ENCODE measurements at regions not wholly inside any gene's neighbourhood (a gene's known extent, or its start where the extent isn't known, plus 50 kb on each side); places are given as distances from the start of the nearest gene placed in this dataset.

GRCh38 chr1:209413062-209413461 lies 170.5 kb upstream of the CAMK1G start:
- no peak overlapping the region for H3K4me2 ChIP-seq
- peaks cover 33% of the 10 kb centered on the region for H3K9me2 ChIP-seq (ENCODE audit: insufficient read depth)
- peaks cover 9% of the 10 kb centered on the region for H3K4me1 ChIP-seq (ENCODE audit: insufficient read depth)
- Mint-ChIP-seq H3K4me1 (peaks cover 26% of the 10 kb centered on the region), H3K9me3 (no peaks in the 10 kb centered on the region), H3K27ac (no peak overlapping the region), H3K36me3 (ENCODE audit: low read depth) (no peaks in the 10 kb centered on the region; the same call in 2 of the 3 replicates), H3K4me3 (no peak overlapping the region), H3K27me3 (ENCODE audit: insufficient read depth, low read depth, poor library complexity) (peaks cover 31% of the 10 kb centered on the region)
- H3K4me3 ChIP-seq: no peak overlapping the region
- H3K27me3 ChIP-seq (ENCODE audit: insufficient read depth): no peaks in the 10 kb centered on the region; the same call in 1 of the 2 replicates
- no peak for TF ChIP-seq JUNB (IDR thresholded peaks at IDR 0.05; ENCODE audit: unreplicated experiment)
- no peak for TF ChIP-seq POLR2AphosphoS5 (IDR thresholded peaks at IDR 0.05; ENCODE audit: low read depth)
- no peak for TF ChIP-seq CREB1 (CRISPR knock-in tag; IDR thresholded peaks at IDR 0.05; ENCODE audit: low read depth)
- no peak for TF ChIP-seq EZH2 (IDR thresholded peaks at IDR 0.05; ENCODE audit: low read depth, unreplicated experiment)
- TF ChIP-seq, protein P1, sequence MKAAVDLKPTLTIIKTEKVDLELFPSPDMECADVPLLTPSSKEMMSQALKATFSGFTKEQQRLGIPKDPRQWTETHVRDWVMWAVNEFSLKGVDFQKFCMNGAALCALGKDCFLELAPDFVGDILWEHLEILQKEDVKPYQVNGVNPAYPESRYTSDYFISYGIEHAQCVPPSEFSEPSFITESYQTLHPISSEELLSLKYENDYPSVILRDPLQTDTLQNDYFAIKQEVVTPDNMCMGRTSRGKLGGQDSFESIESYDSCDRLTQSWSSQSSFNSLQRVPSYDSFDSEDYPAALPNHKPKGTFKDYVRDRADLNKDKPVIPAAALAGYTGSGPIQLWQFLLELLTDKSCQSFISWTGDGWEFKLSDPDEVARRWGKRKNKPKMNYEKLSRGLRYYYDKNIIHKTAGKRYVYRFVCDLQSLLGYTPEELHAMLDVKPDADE (IDR thresholded peaks at IDR 0.05): no peak
- TF ChIP-seq EZH2phosphoT487 (IDR thresholded peaks at IDR 0.05; ENCODE audit: unreplicated experiment): no peak
- no peak for TF ChIP-seq STAT1 (IDR thresholded peaks at IDR 0.05; ENCODE audit: unreplicated experiment)
- TF ChIP-seq ZNF114 (CRISPR knock-in tag; IDR thresholded peaks at IDR 0.05): no peak
- TF ChIP-seq, protein P2, sequence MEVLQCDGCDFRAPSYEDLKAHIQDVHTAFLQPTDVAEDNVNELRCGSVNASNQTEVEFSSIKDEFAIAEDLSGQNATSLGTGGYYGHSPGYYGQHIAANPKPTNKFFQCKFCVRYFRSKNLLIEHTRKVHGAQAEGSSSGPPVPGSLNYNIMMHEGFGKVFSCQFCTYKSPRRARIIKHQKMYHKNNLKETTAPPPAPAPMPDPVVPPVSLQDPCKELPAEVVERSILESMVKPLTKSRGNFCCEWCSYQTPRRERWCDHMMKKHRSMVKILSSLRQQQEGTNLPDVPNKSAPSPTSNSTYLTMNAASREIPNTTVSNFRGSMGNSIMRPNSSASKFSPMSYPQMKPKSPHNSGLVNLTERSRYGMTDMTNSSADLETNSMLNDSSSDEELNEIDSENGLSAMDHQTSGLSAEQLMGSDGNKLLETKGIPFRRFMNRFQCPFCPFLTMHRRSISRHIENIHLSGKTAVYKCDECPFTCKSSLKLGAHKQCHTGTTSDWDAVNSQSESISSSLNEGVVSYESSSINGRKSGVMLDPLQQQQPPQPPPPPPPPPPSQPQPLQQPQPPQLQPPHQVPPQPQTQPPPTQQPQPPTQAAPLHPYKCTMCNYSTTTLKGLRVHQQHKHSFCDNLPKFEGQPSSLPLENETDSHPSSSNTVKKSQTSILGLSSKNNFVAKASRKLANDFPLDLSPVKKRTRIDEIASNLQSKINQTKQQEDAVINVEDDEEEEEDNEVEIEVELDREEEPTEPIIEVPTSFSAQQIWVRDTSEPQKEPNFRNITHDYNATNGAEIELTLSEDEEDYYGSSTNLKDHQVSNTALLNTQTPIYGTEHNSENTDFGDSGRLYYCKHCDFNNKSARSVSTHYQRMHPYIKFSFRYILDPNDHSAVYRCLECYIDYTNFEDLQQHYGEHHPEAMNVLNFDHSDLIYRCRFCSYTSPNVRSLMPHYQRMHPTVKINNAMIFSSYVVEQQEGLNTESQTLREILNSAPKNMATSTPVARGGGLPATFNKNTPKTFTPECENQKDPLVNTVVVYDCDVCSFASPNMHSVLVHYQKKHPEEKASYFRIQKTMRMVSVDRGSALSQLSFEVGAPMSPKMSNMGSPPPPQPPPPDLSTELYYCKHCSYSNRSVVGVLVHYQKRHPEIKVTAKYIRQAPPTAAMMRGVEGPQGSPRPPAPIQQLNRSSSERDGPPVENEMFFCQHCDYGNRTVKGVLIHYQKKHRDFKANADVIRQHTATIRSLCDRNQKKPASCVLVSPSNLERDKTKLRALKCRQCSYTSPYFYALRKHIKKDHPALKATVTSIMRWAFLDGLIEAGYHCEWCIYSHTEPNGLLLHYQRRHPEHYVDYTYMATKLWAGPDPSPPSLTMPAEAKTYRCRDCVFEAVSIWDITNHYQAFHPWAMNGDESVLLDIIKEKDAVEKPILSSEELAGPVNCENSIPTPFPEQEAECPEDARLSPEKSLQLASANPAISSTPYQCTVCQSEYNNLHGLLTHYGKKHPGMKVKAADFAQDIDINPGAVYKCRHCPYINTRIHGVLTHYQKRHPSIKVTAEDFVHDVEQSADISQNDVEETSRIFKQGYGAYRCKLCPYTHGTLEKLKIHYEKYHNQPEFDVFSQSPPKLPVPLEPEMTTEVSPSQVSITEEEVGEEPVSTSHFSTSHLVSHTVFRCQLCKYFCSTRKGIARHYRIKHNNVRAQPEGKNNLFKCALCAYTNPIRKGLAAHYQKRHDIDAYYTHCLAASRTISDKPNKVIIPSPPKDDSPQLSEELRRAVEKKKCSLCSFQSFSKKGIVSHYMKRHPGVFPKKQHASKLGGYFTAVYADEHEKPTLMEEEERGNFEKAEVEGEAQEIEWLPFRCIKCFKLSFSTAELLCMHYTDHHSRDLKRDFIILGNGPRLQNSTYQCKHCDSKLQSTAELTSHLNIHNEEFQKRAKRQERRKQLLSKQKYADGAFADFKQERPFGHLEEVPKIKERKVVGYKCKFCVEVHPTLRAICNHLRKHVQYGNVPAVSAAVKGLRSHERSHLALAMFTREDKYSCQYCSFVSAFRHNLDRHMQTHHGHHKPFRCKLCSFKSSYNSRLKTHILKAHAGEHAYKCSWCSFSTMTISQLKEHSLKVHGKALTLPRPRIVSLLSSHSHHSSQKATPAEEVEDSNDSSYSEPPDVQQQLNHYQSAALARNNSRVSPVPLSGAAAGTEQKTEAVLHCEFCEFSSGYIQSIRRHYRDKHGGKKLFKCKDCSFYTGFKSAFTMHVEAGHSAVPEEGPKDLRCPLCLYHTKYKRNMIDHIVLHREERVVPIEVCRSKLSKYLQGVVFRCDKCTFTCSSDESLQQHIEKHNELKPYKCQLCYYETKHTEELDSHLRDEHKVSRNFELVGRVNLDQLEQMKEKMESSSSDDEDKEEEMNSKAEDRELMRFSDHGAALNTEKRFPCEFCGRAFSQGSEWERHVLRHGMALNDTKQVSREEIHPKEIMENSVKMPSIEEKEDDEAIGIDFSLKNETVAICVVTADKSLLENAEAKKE (CRISPR knock-in tag; IDR thresholded peaks at IDR 0.05): no peak
- TF ChIP-seq, protein P3, sequence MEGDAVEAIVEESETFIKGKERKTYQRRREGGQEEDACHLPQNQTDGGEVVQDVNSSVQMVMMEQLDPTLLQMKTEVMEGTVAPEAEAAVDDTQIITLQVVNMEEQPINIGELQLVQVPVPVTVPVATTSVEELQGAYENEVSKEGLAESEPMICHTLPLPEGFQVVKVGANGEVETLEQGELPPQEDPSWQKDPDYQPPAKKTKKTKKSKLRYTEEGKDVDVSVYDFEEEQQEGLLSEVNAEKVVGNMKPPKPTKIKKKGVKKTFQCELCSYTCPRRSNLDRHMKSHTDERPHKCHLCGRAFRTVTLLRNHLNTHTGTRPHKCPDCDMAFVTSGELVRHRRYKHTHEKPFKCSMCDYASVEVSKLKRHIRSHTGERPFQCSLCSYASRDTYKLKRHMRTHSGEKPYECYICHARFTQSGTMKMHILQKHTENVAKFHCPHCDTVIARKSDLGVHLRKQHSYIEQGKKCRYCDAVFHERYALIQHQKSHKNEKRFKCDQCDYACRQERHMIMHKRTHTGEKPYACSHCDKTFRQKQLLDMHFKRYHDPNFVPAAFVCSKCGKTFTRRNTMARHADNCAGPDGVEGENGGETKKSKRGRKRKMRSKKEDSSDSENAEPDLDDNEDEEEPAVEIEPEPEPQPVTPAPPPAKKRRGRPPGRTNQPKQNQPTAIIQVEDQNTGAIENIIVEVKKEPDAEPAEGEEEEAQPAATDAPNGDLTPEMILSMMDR (conservative IDR thresholded peaks at IDR 0.05; ENCODE audit: low read depth in 2 of 2): no peak
- TF ChIP-seq NANOG (IDR thresholded peaks at IDR 0.05; ENCODE audit: borderline replicate concordance): no peak
- no peak for TF ChIP-seq REST (IDR thresholded peaks at IDR 0.05; ENCODE audit: unreplicated experiment)
- no peak for TF ChIP-seq ZNF331 (CRISPR knock-in tag; IDR thresholded peaks at IDR 0.05; ENCODE audit: low read depth)
- no peaks in the 10 kb centered on the region for H3K79me2 ChIP-seq (replicated peaks; ENCODE audit: insufficient read depth)
- H2AFZ ChIP-seq: no peak overlapping the region
- DNase-seq (ENCODE audit: low spot score) (no peak), ATAC-seq (no peak)
- no peaks in the 10 kb centered on the region for H3K36me3 ChIP-seq (ENCODE audit: insufficient read depth)
- no peak overlapping the region for H3K27ac ChIP-seq (ENCODE audit: low read depth)
- H4K20me1 ChIP-seq (replicated peaks; ENCODE audit: insufficient read depth): no peaks in the 10 kb centered on the region
- H3F3A ChIP-seq (replicated peaks; ENCODE audit: low read depth): no peaks in the 10 kb centered on the region

Measured in GM23338 (cell line).